Duodenal mucosa (tissue), 2 donors: ENCODE measurements at regions not wholly inside any gene's neighbourhood (a gene's known extent, or its start where the extent isn't known, plus 50 kb on each side); places are given as distances from the start of the nearest gene placed in this dataset.

Source experiments
- H3K27ac ChIP-seq: one replicate; pipeline ENCODE4 v1.7.0; 2013; ENCODE audit warnings: low read depth, low read length
- H3K27me3 ChIP-seq, 2 donors: one replicate each; pipeline ENCODE4 v1.7.0; 2013; ENCODE audit warnings: low read length in 2 of 2, control low read depth in 1 of 2; ENCODE audit not compliant: insufficient read depth in 2 of 2, control insufficient read depth in 1 of 2
- H3K36me3 ChIP-seq, 2 donors: one replicate each; pipeline ENCODE4 v1.7.0; 2013; ENCODE audit warnings: low read length in 2 of 2, control low read depth in 1 of 2; ENCODE audit not compliant: insufficient read depth in 2 of 2, control insufficient read depth in 1 of 2
- H3K4me1 ChIP-seq, 2 donors: one replicate each; pipeline ENCODE4 v1.7.0; 2013; ENCODE audit warnings: low read length in 2 of 2, control low read depth in 1 of 2; ENCODE audit not compliant: insufficient read depth in 2 of 2, control insufficient read depth in 1 of 2
- H3K4me3 ChIP-seq, 2 donors: one replicate each; pipeline ENCODE4 v1.7.0; 2013; ENCODE audit warnings: low read length in 2 of 2, low read depth in 1 of 2
- H3K9ac ChIP-seq, 2 donors: one replicate each; pipeline ENCODE4 v1.7.0; 2013; ENCODE audit warnings: low read length in 2 of 2, low read depth in 1 of 2
- H3K9me3 ChIP-seq, 2 donors: one replicate each; pipeline ENCODE4 v1.7.0; 2013; ENCODE audit warnings: low read length in 2 of 2, control low read depth in 1 of 2; ENCODE audit not compliant: control insufficient read depth in 1 of 2

- Histone ChIP-seq H3K27ac (no peak overlapping the region), H3K27me3 (no peaks in the 10 kb centered on the region), H3K4me1 (no peaks in the 10 kb centered on the region), H3K9ac (no peak overlapping the region), H3K4me3 (no peak overlapping the region), H3K9me3 (peaks cover 0 to under 1% of the 10 kb centered on the region in 2 donors), H3K36me3 (no peaks in the 10 kb centered on the region)
These were observed 484.9 kb downstream of the EPM2A start for GRCh38 chr6:145250436-145250835.

GRCh38 chr6:145252737-145253136 lies 482.6 kb downstream of the EPM2A start:
- Histone ChIP-seq H3K4me3 (no peak overlapping the region), H3K4me1 (no peaks in the 10 kb centered on the region)

GRCh38 chr6:145254649-145255401 lies 480.5 kb downstream of the EPM2A start:
- Histone ChIP-seq H3K9me3 (peaks cover 0 to 2% of the 10 kb centered on the region in 2 donors), H3K4me1 (no peaks in the 10 kb centered on the region), H3K36me3 (no peaks in the 10 kb centered on the region), H3K4me3 (no peak overlapping the region), H3K27ac (no peak overlapping the region), H3K27me3 (no peaks in the 10 kb centered on the region), H3K9ac (no peak overlapping the region)

More at GRCh38 chr6:145252737-145253136, 482.6 kb downstream of the EPM2A start:
- Histone ChIP-seq H3K9me3 (peaks cover 0 to 2% of the 10 kb centered on the region in 2 donors), H3K27me3 (no peaks in the 10 kb centered on the region), H3K9ac (no peak overlapping the region), H3K27ac (no peak overlapping the region), H3K36me3 (no peaks in the 10 kb centered on the region)

GRCh38 chr6:145257704-145258103 lies 477.6 kb downstream of the EPM2A start:
- Histone ChIP-seq H3K27ac (no peak overlapping the region), H3K4me3 (no peak overlapping the region)

GRCh38 chr6:145258122-145258521 lies 477.2 kb downstream of the EPM2A start:
- peaks cover 0 to 2% of the 10 kb centered on the region in 2 donors for H3K9me3 ChIP-seq
- H3K36me3 ChIP-seq = no peaks in the 10 kb centered on the region
- H3K9ac ChIP-seq = no peak overlapping the region
- no peak overlapping the region for H3K4me3 ChIP-seq
- no peak overlapping the region for H3K27ac ChIP-seq
- H3K4me1 ChIP-seq = no peaks in the 10 kb centered on the region
- H3K27me3 ChIP-seq = no peaks in the 10 kb centered on the region

More at GRCh38 chr6:145257704-145258103, 477.6 kb downstream of the EPM2A start:
- no peaks in the 10 kb centered on the region for H3K36me3 ChIP-seq
- H3K4me1 ChIP-seq = no peaks in the 10 kb centered on the region
- H3K27me3 ChIP-seq = no peaks in the 10 kb centered on the region
- H3K9ac ChIP-seq = no peak overlapping the region
- peaks cover 0 to 2% of the 10 kb centered on the region in 2 donors for H3K9me3 ChIP-seq

GRCh38 chr6:145260484-145261175 lies 474.7 kb downstream of the EPM2A start:
- H3K27me3 ChIP-seq = no peaks in the 10 kb centered on the region
- H3K4me3 ChIP-seq = no peak overlapping the region
- H3K36me3 ChIP-seq = no peaks in the 10 kb centered on the region
- H3K9me3 ChIP-seq = no peaks in the 10 kb centered on the region
- no peak overlapping the region for H3K9ac ChIP-seq
- H3K27ac ChIP-seq = no peak overlapping the region
- H3K4me1 ChIP-seq = no peaks in the 10 kb centered on the region

GRCh38 chr6:145261758-145262157 lies 473.6 kb downstream of the EPM2A start:
- no peaks in the 10 kb centered on the region for H3K9me3 ChIP-seq
- no peaks in the 10 kb centered on the region for H3K36me3 ChIP-seq
- no peaks in the 10 kb centered on the region for H3K27me3 ChIP-seq
- no peak overlapping the region for H3K27ac ChIP-seq
- H3K4me3 ChIP-seq = no peak overlapping the region
- H3K9ac ChIP-seq = no peak overlapping the region
- no peaks in the 10 kb centered on the region for H3K4me1 ChIP-seq

- H3K36me3 ChIP-seq = no peaks in the 10 kb centered on the region
- H3K4me3 ChIP-seq = no peak overlapping the region
- H3K9me3 ChIP-seq = no peaks in the 10 kb centered on the region
- H3K4me1 ChIP-seq = no peaks in the 10 kb centered on the region
- H3K9ac ChIP-seq = no peak overlapping the region
- H3K27me3 ChIP-seq = no peaks in the 10 kb centered on the region
- no peak overlapping the region for H3K27ac ChIP-seq
These were observed 472.5 kb downstream of the EPM2A start for GRCh38 chr6:145262771-145263170.

- Histone ChIP-seq H3K4me1 (no peaks in the 10 kb centered on the region), H3K36me3 (no peaks in the 10 kb centered on the region), H3K9me3 (no peaks in the 10 kb centered on the region), H3K9ac (no peak overlapping the region), H3K4me3 (no peak overlapping the region), H3K27me3 (no peaks in the 10 kb centered on the region), H3K27ac (no peak overlapping the region)
These were observed 471.5 kb downstream of the EPM2A start for GRCh38 chr6:145263778-145264211.

- H3K4me3 ChIP-seq = no peak overlapping the region
- no peaks in the 10 kb centered on the region for H3K4me1 ChIP-seq
- H3K27ac ChIP-seq = no peak overlapping the region
- no peaks in the 10 kb centered on the region for H3K27me3 ChIP-seq
- H3K36me3 ChIP-seq = no peaks in the 10 kb centered on the region
- no peak overlapping the region for H3K9ac ChIP-seq
- H3K9me3 ChIP-seq = no peaks in the 10 kb centered on the region
These were observed 468.8 kb downstream of the EPM2A start for GRCh38 chr6:145266432-145267075.
